Kidney capillary endothelial cell (primary cell): ENCODE measurements at regions not wholly inside any gene's neighbourhood (a gene's known extent, or its start where the extent isn't known, plus 50 kb on each side); places are given as distances from the start of the nearest gene placed in this dataset.

ENCODE experiments used
- DNase-seq: peaks from one replicate; pipeline ENCODE4 v3.0.0-alpha.2; 2018; ENCODE audit warnings: low spot score

DNA sequence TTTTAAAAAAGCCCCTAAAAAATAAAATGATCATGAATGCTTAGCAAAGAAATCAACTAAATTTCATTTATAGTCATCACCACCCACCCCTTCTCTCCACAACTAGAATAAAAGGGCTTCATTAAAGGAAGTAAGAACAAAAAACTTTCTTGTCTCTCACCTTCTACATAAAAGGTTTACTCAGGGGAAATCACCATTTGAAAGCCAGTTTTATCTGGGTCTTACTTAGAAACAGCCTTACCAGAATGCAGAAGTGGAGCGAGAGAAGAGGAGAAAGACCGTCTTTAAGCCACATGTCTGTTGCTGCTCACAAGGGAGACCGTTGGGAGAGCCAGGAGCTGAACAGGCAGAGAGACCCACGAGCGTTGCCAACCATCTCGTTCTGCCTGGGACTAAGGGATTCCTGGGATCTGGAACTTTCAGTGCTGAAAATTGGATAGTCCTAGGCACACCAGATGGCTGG lies 350.1 kb upstream of the PROK2 start:
- DNase-seq, result no peak

DNA sequence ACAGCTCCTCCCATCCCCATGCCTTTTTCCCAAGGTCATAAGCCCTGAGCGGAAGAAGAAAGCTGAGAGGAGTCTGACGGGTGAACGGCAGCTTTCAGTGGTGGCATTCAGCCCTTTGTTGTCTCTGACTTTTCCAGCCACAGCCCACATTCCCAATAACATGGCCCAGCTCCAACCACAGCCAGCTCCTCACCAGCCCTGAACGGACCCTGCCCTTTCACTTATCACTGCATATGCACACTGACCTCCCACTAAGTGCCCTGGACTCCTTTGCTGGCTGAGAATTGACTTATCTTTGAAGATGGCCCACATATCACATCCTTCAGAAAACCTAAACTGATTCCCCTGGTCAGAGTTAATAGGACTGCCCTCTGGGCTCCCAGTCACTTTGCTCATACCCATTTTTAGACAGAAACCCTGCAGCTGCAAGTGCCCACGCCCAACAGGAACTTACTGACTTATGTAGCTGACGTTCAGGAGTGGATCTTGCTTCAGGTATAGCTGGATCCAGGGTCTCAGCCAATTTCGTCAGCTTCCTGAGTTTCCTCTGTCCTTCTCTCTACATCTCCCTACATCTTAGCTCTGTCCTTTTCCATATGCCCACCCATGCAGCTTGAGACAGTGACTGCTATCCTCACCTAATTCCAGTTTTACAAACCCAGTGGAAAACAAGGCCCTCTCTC lies 348.5 kb upstream of the PROK2 start:
- DNase-seq, result no peak

DNA sequence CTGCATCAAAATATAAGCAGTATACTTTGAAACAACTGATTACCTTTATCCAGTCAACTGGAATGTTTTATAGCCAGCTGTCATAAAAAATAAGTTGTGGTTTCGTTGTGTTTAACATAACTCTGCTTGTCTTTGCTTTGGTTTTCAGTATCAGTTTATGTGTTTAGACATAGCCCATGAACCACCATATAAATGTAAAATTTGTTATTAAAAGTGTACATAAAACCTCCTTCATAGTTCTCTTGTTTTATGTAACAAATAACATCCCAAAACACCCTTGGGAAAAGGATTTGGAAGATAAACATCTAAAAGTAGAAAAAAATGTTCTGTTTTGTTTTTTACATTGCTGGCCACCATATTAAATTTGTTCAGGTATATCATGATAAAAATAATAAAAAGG lies 347.0 kb upstream of the PROK2 start:
- no peak for DNase-seq

DNA sequence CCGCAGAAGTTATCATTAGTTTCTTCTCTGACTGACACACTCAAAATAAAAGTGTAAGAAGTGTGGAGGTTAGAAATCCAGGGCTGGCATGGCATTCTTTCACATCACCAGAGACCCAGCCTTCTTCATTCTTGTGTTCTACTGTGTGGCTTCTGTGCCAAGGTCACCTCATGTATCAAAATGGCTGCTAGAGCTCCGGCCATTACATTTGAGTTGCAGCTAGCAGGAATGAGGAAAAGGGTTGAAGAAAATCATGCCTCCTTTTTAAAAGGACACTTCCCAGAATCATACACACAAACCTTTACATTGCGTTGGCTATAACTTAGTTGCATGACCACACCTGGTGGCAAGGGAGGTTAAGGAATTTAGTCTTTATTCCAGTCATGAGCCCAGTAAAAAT lies 345.6 kb upstream of the PROK2 start:
- DNase-seq, result no peak

DNA sequence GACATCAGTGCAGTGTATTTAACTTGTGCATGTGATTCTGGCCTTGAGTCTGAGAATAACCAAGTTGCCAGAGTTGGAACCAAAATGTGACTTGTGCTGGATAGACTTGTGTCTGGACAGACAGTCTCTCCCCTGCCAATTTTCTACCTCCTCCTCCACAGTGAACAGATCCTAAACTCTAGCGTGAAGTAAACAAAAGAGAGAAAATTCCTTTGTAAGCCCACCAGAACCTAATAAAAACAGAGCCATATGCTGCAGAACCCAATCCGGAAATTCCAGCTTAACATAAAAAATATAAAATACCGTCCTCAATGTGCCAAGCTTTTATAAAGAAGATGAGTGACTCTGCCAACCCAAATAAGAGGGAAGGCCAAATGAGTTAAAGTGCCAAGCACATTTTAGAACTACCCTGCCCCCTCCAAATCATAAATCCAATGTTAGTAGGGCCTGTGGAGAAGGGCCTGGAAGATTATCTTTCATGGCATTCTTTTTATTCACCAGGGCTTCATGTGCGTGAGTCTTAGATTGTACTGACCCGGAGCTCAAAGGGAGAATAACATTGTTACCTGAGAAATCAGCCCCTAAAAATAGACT lies 344.6 kb upstream of the PROK2 start:
- DNase-seq, result no peak

DNA sequence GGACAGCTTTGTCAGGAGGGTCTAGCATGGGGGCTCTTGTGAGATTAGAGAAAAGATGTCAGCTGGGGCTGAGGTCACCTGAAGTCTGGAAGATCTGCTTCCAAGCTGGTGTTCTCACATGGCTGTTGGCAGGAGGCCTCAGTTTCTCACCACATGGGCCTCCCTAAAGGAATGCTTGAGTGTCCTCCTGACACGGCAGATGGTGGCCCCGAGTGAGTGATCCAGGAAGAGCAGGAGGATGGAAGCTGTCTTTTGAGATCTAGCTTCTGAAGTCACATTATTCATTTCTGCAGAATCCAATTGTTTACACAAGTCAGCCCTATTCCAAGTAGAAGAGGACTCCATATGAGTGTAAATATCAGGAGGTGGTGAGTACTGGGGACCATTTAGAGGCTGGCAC lies 344.0 kb upstream of the PROK2 start:
- no peak for DNase-seq

DNA sequence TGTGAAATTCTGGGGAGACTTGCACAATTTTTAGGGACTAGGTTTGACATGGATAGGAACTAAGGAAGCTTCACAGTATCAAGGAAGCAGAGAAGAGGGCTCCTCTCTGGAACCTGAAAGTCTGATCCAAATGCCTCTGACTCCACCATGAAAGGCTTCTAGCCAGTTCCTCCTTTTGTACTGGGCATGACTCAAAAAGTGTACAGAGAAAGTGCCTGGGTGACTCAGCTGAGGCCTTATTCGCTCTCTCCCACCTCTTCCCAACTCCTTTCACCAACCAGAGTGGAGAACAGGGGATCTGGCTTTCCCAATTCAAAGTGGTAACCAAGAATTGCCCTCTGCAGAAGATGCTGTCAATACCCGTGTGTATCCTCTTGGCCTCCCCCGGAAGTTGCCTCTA lies 342.9 kb upstream of the PROK2 start:
- DNase-seq, result peak; percentile 48

DNA sequence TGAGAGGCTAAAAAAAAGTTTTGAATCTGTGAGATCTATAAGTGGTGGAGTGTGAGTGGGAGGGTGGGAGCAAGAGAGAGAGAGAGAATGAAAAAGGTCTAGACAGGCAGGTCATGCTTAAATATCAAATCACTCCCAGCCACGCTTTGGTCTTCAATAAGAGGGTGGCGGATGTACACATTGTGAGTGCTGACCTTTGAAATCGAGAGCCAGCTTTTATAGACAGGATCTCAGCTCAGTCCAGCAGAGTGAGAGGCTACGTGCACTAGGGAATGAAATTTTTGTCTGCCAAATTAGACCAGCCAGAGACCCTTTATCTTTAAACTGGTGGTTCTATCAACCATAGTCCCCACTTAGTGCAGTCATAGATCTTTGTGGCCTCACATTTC lies 342.3 kb upstream of the PROK2 start:
- no peak for DNase-seq

DNA sequence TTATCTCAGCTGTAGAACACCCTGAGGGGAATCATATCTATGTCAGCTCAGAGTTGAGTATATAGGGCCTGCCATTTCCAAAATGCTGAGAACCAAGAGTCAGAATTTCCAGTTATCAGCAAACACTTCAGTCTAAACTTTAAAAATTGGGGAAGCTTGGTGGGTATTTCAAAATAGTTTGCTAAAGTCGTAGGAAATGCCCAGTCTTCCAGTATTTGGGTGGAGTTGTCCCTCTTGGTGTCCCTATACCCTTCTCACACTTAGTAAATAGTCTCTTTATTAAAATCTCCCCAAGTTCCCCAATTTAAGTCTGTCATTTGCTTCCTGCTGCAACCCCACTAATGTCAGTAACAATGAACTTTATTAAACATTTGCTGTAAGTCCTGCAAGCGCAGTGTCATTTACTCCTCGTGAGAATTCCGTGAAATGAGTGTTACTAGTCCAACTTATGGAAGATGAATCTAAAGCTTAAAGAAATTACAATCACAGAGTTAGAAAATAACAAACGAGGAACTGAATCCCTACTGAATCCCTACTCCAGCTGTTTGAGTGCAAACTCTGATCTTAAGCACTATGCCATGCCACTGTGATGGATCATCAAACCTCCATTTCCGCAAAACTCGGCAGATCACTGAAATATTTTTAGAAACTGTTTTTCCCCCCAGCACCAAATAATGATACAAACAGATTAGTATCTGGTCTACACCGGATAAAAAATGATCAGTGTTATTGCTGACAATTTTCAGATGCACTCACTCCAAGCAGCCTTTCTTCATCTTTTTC lies 341.7 kb upstream of the PROK2 start:
- no peak for DNase-seq

DNA sequence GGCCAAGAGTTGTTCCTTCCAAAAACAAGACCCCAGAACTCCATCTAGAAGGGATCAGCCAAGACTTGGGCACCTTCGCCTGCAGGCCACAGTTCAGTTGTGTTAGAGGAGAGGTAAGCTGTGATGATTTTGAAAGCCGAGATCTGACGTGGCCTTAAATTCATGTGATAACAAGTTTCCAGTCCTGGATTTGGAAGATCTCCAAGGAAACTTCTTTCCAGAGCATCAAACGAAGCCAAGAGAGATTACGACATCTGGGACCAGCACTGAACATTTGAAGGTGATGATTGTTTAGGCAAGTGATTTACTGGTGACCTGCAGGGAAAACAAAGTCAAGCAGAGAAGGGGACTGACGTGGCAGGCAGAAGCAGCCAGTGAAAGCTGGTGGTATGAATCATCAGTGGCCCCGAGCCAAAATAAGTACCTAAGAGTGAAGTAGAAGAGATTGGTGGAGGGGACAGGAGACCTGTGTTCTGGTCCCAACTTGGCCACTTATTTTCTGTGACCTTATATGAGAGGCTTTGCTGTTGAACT lies 339.0 kb upstream of the PROK2 start:
- DNase-seq, result peak; percentile 22

DNA sequence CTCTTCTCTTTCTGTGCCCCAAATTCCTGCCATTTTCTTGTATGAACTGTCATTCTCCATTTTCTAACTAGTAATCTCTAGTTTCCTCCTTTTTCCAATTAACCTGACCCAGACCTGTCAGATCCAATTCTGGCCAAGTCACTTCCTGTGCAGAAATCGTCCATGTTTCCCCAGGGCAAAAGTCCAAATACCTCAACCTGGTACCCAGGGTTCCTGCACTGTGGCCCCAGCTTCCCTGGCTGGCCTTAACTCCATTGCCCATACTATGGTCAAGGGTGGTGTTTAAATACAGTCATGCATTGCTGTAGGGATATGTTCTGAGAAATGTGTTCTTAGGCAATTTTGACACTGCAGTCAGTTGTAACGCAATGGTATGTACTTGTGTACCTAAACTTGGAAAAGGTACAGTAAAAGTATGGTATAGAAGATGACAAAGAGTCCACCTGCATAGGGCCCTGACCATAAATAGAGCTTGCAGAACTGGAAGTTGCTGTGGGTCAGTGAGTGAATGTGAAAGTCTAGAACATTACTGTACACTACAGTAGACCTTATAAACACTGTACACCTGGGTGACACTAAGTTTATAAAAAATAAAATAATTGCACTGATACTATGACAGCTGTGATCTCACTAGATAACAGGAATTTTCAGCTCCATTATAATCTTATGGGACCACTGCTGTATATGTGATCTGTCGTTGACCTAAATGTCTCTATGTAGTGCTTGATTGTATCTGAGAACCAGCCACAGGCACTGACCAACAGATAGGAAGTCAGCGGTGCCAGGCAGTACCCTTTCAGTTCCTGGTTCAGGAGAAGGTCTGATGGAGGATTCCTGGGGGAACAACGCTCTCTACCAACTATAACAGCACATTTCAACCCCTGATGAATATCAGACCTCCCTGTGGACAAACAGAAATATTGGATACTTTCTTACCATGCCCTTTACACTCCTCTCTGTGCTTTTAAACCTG lies 336.1 kb upstream of the PROK2 start:
- no peak for DNase-seq

DNA sequence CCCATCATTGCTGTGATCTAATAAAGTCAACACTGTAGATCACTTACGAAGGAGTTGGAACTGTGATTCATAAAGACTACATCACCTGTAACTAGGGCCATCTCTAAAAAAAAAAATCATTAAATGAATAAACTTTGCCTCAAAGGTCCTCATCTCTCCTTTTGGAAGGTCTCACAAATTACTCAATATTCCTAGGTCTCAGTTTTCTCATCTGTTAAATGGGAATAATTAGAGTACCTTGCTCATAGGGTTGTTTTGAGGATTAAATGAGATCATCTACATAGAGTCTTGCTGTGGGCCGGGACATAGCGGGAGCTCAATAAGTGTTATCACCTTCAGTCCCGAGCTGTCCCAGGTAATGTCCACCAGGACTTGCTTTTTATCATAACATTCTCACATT lies 335.1 kb upstream of the PROK2 start:
- DNase-seq, result no peak

DNA sequence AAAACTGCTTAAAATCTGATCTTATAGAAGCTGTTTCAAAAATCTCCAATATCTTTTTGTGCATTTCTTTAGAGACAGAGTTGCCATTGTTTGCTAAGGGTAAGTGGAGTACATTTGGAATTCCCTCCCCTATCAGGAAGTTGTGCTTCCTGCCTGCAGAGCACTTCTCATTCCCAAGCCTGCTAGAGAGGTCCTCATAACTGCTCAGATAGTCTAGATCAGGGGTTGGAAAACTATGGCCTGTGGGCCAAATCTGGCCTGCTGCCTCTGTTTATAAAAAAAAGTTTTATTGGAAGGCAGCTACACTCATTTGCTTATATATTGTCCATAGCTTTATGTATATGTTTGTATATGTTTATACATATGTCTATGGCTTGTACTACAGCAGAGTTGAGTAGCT lies 333.7 kb upstream of the PROK2 start:
- no peak for DNase-seq

DNA sequence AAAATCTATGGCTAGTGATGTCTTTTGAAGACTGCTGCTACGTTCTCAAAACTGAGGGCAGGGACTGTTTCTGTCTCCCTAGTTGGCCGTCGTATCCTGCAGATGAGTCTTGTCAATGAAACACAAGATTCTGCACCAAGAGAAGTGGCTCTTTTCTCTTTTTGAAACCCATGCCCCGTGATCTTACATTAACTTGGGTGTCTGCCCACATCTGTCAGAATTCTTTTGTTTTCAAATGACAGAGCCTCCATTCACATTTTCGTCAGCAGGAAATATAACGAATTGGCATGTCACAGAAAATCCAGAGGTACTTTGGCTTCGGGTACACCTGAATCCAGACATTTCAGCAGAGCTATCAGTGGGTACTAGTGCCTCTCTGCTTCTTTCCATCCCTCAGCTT lies 331.3 kb upstream of the PROK2 start:
- DNase-seq, result no peak

DNA sequence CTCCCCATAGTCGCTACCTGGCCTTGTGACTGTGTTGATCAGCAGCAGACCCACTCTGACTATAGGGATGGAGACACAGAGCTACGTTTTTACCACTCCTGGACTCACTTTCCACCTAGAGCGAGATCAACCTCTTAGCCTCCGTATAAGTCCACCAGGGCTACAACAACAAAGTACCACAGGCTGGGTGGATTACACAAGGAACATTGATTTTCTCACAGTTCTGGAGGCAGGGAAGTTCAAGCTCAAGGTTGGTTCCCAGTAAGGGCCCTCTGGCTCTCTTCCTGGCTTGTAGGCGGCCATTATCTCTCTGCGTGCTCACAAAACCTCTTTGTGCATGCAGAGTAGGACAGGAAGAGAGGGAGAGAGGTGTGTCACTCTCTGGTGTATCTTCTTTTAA lies 330.4 kb upstream of the PROK2 start:
- DNase-seq, result no peak

DNA sequence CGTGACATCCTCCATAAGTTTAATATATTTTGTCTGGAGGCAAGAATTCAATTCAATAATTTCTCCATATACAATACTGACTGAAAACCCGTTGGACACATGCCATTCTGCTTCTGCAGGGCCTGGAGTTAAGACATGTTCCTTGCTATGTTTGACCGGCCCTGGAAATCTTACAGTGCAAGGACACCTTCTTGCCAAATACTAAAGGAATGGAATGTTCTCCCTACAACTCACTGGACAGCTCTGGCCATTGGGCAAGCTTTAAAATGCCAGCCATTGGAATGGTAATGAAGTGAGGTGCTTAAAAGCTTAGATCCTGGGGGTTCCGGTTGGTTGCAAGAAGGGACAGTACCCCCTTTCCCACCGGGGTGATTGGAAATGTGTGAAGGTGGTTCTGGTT lies 329.8 kb upstream of the PROK2 start:
- no peak for DNase-seq

DNA sequence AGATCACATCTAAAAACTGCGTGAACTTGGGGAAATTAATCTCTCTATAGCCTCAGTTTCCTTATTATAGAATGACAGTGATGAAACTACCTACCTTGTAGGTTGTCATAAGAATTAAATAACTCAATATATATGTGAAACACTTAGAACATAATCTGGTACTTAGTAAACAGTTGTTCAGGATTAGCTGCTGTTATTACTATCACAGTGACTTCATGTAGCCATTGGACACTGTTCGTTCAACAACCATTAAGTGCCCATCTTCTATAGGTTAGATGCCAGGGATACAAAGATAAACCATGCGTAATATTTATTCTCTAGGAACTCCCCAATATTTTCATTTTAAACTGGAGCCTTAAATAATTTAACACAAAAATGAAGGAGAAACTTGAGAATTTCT lies 329.0 kb upstream of the PROK2 start:
- no peak for DNase-seq

DNA sequence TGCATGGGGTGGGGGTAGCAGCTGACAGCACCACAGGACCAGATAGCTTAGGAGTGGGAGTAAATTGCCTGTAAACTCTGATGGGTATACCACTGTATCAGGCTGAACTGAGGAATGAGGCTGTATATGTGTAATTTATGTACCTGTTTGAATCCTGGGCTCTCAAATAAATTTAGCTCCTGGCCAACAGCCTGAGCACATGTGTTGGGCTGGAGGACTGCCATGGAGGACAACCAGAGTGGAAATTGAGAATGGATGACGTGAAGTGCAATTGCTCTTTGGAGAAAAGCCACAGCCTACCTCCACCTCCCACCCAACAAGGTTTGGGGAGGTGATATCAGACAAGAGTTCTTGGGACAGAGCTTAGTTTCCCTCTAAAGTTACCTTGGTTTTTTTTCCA lies 328.6 kb upstream of the PROK2 start:
- no peak for DNase-seq

DNA sequence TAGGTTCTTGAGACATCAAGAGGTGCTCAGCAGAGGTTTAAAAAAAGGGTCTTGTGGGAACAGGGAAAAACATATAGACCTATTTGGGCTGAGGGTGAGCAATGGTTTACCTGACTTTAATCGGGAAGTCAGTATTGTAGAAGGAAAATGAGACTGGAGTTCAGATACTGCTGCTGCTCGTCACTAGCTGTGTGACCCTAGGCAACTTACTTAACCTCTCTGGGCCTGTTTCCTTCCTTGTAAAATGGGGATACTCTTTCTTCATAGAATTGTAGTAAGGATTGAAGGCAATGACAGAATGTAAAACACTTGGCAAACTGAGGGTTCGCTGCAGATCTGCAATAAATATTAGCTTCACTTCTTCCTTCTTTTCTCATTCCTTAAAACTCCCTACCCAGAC lies 327.5 kb upstream of the PROK2 start:
- DNase-seq, result no peak

DNA sequence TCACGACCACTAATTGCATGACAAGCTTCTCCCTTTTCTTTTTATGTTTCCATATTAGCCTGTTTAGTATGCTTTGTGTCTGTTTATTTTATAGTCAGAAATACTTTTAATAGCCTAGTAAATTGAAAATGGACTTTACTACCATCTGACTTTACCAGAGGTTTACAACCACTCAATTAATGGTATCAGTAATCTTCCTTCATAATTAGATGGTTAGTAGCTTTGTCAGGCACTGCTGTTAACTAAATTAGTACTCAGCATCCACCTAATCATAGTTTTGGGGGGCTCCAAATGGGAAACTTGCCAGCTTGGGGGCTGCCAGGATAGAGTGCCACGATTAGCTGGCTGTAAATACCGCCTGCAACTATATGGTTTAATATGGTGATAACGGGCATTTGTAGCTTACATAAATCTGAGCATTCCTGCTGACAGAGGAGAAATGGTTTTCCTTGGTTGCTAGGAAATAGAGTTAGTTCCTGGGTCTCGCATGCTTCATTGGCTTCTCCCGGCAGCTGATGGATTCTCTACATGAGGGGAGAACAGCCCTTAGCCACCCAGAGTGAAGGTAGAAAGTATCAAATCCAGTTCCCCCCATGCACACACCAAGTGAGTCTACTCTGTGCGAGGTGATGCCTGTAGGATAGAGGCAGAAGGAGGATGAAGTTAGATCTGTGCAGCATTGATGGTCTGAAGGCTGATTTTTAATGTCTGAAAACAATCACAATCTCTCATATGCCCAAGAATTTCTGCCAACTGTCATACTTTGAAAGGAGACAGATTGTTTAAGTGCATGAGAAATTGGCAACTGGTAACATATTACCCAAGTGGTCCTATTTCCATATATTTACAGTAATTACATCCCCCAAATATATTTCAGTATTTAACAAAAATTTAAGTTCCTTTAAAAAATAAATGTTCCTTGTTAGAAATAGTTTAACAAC lies 326.6 kb upstream of the PROK2 start:
- DNase-seq, result no peak
